ENCODE measurements at regions not wholly inside any gene's neighbourhood (a gene's known extent, or its start where the extent isn't known, plus 50 kb on each side); places are given as distances from the start of the nearest gene placed in this dataset.
A peak's percentile ranks its signal among the peaks of the same experiment; 100 is the strongest.
"Not testable (repeated sequence)": the region's sequence is repeated elsewhere in the genome, so short reads cannot be mapped to it uniquely, and the experiment has no call there.

GRCh38 chr7:131762753-131763152, 206.3 kb upstream of the PODXL start:
- DNase-seq (no peak), ATAC-seq (no peak), FAIRE-seq (no peak)
- no peak overlapping the region for H3K27ac ChIP-seq
- no peaks in the 10 kb centered on the region for H3K27me3 ChIP-seq
- H3K4me1 ChIP-seq, result no peaks in the 10 kb centered on the region
- H3K9me3 ChIP-seq, result no peaks in the 10 kb centered on the region
- no peaks in the 10 kb centered on the region for H3K36me3 ChIP-seq
- 59 to 73% methylated on average over 2 of the region's 2 CpGs for WGBS, 2 donors
- intact Hi-C loops (cut with DNase I), result no loop called here
- H3K4me3 ChIP-seq, result no peak overlapping the region
- no peak for TF ChIP-seq CTCF (IDR thresholded peaks at IDR 0.05)

- FAIRE-seq; H3K9me3 ChIP-seq; H3K27ac ChIP-seq; H3K27me3 ChIP-seq; H3K36me3 ChIP-seq; intact Hi-C loops (cut with DNase I); DNase-seq; ATAC-seq; H3K4me1 ChIP-seq; H3K4me3 ChIP-seq: not testable (repeated sequence)
- 93 to 94% methylated on average over 28 of the region's 28 CpGs for WGBS, 2 donors
These were observed 199.4 kb upstream of the PODXL start for GRCh38 chr7:131755801-131756200.

GRCh38 chr7:131753620-131754222, 197.3 kb upstream of the PODXL start:
- H3K4me1 ChIP-seq, result no peaks in the 10 kb centered on the region
- intact Hi-C loops (cut with DNase I), result no loop called here
- 35 to 41% methylated on average over 11 of the region's 11 CpGs for WGBS, 2 donors
- H3K4me3 ChIP-seq, result no peak overlapping the region
- H3K9me3 ChIP-seq, result no peaks in the 10 kb centered on the region
- FAIRE-seq (no peak), ATAC-seq (no peak), DNase-seq (no peak)
- no peaks in the 10 kb centered on the region for H3K36me3 ChIP-seq
- no peak overlapping the region for H3K27ac ChIP-seq
- TF ChIP-seq CTCF (IDR thresholded peaks at IDR 0.05), result no peak
- H3K27me3 ChIP-seq, result peaks cover 0 to 6% (median 0%) of the 10 kb centered on the region in 4 donors

- H3K27ac ChIP-seq, result no peak overlapping the region
- intact Hi-C loops (cut with DNase I), result no loop called here
- no peak for TF ChIP-seq CTCF (IDR thresholded peaks at IDR 0.05)
- H3K9me3 ChIP-seq, result no peaks in the 10 kb centered on the region
- no peak for DNase-seq
- no peaks in the 10 kb centered on the region for H3K4me1 ChIP-seq
- H3K4me3 ChIP-seq, result no peak overlapping the region
- WGBS, 2 donors, result 13 to 18% methylated on average over 3 of the region's 3 CpGs
- H3K27me3 ChIP-seq, result peaks cover 0 to under 1% (median 0%) of the 10 kb centered on the region in 4 donors
- no peak for ATAC-seq
- no peak for FAIRE-seq
- no peaks in the 10 kb centered on the region for H3K36me3 ChIP-seq
These were observed 191.3 kb upstream of the PODXL start for GRCh38 chr7:131747658-131748232.

GRCh38 chr7:131745390-131746248, 189.2 kb upstream of the PODXL start:
- WGBS, 2 donors, result 39 to 43% methylated on average over 15 of the region's 15 CpGs
- no peaks in the 10 kb centered on the region for H3K9me3 ChIP-seq
- ATAC-seq (peak in 2 of 4 donors; percentile 63 to 77), DNase-seq (peak in 4 of 6 donors; percentile 5 to 65 (median 28)), FAIRE-seq (no peak)
- intact Hi-C loops (cut with DNase I), result no loop called here
- no peak overlapping the region for H3K4me3 ChIP-seq
- no peaks in the 10 kb centered on the region for H3K36me3 ChIP-seq
- no peak overlapping the region for H3K27ac ChIP-seq
- H3K4me1 ChIP-seq, result no peaks in the 10 kb centered on the region
- TF ChIP-seq CTCF (IDR thresholded peaks at IDR 0.05), result no peak
- no peaks in the 10 kb centered on the region for H3K27me3 ChIP-seq

Data from pancreas (tissue), 10 donors.